Central memory CD8-positive, alpha-beta T cell (primary cell): ENCODE measurements at regions not wholly inside any gene's neighbourhood (a gene's known extent, or its start where the extent isn't known, plus 50 kb on each side); places are given as distances from the start of the nearest gene placed in this dataset.

Source experiments
- ATAC-seq: fragments of 150-1000 bp; cut with Tn5 transposase; replicated peaks from 2 replicates; pipeline ENCODE4 v1.10.0; 2022; ENCODE audit warnings: mild to moderate bottlenecking, moderate FRiP score, moderate number of reproducible peaks; ENCODE audit not compliant: poor library complexity, severe bottlenecking; ENCODE audit errors: extremely low read depth
- DNase-seq, 2 donors: peaks; one replicate each; pipeline ENCODE4 v3.0.0; 2021; ENCODE audit warnings: low spot score in 2 of 2
- H3K27ac Mint-ChIP-seq: one replicate; pipeline ENCODE4 v1.8.0; 2022; ENCODE audit warnings: low read depth, mild to moderate bottlenecking, moderate library complexity, mixed read lengths
- H3K27me3 Mint-ChIP-seq: one replicate; pipeline ENCODE4 v1.8.0; 2022; ENCODE audit warnings: mixed read lengths
- H3K36me3 Mint-ChIP-seq: one replicate; pipeline ENCODE4 v1.8.0; 2022; ENCODE audit warnings: mild to moderate bottlenecking, moderate library complexity, mixed read lengths; ENCODE audit not compliant: insufficient read depth
- H3K4me1 Mint-ChIP-seq: one replicate; pipeline ENCODE4 v1.8.0; 2022; ENCODE audit warnings: mixed read lengths
- H3K4me3 Mint-ChIP-seq: one replicate; pipeline ENCODE4 v1.8.0; 2022; ENCODE audit warnings: mild to moderate bottlenecking, moderate library complexity, mixed read lengths
- H3K9me3 Mint-ChIP-seq: one replicate; pipeline ENCODE4 v1.8.0; 2022; ENCODE audit warnings: mixed read lengths

DNA sequence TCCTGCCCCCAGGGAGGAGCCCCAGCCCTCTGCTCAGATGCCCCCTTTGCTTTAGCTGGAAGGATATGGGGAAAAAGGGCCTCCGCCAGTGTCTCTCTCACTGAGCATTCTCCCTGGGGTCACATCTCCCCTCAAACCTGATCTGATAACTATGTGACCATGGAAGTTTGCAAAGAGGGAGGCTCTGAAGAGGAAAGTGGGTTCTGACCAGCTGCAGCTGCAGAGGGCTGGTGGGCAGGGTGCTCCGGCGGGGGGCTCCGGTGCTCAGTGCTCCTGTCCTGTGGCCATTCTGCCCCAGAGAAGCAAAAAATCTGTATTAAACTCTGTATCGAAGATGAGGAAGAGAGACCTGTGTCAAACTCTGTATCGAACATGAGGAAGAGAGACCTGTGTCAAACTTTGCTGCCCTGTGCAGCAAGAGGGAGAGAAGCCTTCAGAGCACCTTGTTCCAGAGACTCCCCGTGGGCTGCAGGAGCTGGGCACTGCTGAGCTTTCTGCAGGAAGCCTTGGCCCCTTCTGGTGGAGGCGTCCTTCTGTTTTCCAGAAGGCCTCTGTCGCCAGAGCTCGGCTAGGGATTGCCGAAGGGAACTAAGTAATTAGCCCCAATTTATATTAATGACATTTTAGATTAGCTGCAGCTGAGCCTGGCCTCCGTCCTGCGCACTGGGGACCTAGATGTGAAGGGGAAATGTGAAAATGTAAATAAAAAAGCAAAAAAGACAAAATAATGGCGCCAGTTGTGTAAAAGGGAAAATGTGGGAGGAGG lies 186.2 kb upstream of the C1orf174 start:
- DNase-seq (peak in 1 of 2 donors; percentile 0), ATAC-seq (no peak)
- no peaks in the 10 kb centered on the region for H3K9me3 Mint-ChIP-seq
- H3K27me3 Mint-ChIP-seq = peaks cover 52% of the 10 kb centered on the region
- H3K4me3 Mint-ChIP-seq = no peak overlapping the region
- H3K36me3 Mint-ChIP-seq = peaks cover 1% of the 10 kb centered on the region
- H3K27ac Mint-ChIP-seq = no peak overlapping the region
- no peaks in the 10 kb centered on the region for H3K4me1 Mint-ChIP-seq

DNA sequence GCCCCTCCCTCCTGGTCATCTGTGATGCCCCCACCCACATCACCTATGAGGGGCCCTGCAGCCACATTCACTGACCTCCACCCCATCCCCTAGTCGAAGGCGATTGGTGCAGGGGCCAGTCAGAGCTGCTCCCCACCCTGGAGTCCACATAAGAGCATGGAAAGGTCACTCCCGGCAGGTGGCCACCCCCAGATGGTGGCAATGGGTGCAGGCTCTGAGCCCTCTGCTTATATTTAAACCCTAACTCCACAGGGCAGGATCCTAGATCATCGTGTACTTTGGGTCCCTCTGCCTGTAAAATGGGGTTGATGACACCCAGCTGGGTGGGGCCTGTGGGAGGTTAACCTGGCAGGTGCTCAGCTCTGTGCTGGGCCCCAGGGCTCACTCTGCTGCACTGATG lies 186.8 kb upstream of the C1orf174 start:
- Mint-ChIP-seq H3K36me3 (peaks cover 1% of the 10 kb centered on the region), H3K9me3 (peaks cover 5% of the 10 kb centered on the region), H3K27me3 (peaks cover 52% of the 10 kb centered on the region), H3K4me1 (no peaks in the 10 kb centered on the region), H3K4me3 (no peak overlapping the region), H3K27ac (no peak overlapping the region)
- DNase-seq (no peak), ATAC-seq (no peak)

DNA sequence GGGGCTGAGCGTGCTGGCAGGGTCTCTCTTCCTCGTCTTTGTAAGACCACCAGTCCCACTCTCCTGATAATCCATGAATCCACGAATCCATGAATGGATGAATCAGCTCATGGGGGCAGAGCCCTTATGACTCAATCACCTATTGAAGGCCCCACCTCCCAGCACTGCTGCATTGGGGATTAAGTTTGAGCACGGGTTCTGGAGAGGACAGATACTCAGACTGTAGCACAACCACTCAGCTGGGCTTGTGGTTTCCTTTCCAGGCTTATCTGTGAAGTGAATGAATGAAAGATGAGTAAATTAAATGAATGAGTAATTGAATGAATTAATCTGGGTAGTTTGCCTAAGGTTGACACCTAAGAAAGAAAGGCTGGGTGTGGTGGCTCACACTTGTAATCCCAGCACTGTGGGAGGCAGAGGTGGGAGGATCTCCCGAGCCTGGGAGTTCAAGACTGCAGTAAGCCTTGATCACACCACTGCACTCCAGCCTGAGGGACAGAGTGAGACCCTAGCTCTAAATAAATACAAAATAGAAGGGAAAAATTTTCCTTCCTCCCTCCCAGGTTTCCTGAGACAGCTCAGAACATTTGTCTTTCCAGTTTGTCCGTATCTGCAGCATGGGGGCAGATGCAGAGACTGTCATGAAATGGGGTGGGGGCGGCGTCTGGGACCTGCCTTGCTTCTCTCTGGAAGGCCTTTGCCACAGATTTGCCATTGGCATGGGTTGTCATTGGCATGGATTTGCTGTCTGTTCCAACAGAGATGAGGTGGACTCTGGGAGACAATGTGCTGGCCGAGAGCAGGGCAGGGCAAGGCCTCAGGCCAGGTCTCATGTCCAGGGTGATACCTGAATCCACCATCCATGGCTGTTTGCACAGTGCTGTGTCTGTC lies 187.7 kb upstream of the C1orf174 start:
- Mint-ChIP-seq H3K27me3 (peaks cover 52% of the 10 kb centered on the region), H3K27ac (no peak overlapping the region), H3K36me3 (peaks cover 1% of the 10 kb centered on the region), H3K4me3 (no peak overlapping the region), H3K4me1 (no peaks in the 10 kb centered on the region), H3K9me3 (peaks cover 7% of the 10 kb centered on the region)
- ATAC-seq (no peak), DNase-seq (no peak)

DNA sequence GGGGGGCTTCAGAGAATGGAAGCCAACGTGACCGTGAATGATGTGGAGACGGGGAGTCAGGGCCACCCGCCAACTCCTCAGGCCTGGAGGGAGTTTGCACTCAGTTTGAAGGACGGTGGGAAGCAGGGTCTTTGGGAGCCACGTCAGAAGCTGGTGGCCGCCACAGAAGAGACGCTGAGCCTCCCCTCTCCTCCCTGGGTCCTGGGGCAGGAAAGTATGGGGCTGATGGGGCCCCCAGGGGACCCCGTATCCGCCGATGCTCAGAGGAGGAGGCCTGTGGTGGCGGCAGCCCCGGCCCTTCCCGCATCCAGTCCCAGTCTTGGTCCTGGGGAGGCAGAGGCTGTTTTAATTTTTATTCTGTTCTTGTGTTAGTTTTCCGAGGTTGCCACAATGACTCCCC lies 188.6 kb upstream of the C1orf174 start:
- ATAC-seq = no peak
- peaks cover 1% of the 10 kb centered on the region for H3K36me3 Mint-ChIP-seq
- H3K9me3 Mint-ChIP-seq = peaks cover 11% of the 10 kb centered on the region
- no peak for DNase-seq
- peaks cover 52% of the 10 kb centered on the region for H3K27me3 Mint-ChIP-seq
- no peak overlapping the region for H3K27ac Mint-ChIP-seq
- no peaks in the 10 kb centered on the region for H3K4me1 Mint-ChIP-seq
- no peak overlapping the region for H3K4me3 Mint-ChIP-seq

DNA sequence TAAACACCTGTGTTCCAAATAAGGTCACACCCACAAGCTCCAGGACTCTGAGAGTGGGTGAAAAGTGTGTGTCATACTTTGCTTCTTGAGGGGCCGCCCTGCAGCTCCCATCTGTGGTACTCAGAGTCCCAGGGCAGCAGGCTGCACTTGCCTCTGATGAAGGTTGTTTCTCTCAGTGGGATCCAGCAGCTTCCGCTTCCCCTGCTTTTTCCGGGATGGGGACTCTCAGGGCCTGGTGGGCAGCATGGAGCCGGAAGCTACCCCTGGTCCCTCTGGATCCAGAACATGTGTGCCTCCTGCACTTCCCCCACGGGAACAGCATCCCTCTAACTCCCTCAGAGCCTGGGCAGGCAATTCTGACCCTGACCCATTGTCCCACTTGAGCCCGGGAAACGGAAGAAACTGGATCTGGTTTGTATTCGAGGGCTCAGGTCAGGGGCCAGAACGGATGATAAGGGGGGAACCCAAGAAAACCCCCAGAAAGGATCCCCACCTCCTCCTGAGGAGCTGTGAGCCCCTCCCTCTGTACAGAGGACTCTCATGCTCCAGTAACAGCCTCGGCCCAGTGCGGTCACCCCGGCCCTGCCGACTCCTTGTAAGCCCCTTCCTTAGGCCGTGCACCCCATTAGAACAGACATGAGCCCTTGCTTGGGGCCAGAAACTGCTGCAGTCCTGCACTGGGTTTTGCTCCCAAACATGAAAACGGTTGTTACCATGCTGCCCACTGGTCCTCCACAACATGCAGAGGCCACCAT lies 189.5 kb upstream of the C1orf174 start:
- Mint-ChIP-seq H3K4me1 (no peaks in the 10 kb centered on the region), H3K27ac (no peak overlapping the region), H3K9me3 (peaks cover 11% of the 10 kb centered on the region), H3K36me3 (peaks cover 1% of the 10 kb centered on the region), H3K27me3 (peaks cover 48% of the 10 kb centered on the region), H3K4me3 (no peak overlapping the region)
- ATAC-seq = no peak
- no peak for DNase-seq

DNA sequence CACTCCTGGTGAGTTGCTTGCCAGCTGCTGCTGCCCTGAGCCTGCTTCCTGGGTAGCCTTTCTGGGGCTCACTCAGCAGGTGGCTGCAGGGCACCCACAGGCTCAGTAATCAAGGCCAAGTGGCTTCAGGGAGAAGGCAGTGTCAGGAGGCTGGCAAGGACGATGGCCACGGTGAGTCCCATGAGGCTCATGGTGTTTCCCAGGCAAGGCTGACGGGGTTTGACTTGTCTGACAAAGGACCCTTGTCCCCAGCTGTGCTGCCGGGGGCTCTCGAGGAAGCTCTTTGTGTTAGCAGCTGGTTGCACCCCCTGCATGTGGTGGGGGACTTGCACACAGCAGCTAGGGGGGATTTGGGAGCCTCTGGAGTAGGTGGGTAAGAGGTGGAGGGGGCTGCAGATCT lies 190.5 kb upstream of the C1orf174 start:
- Mint-ChIP-seq H3K4me3 (no peak overlapping the region), H3K9me3 (peaks cover 11% of the 10 kb centered on the region), H3K27me3 (peaks cover 43% of the 10 kb centered on the region), H3K4me1 (no peaks in the 10 kb centered on the region), H3K36me3 (peaks cover 1% of the 10 kb centered on the region), H3K27ac (no peak overlapping the region)
- DNase-seq (no peak), ATAC-seq (no peak)

DNA sequence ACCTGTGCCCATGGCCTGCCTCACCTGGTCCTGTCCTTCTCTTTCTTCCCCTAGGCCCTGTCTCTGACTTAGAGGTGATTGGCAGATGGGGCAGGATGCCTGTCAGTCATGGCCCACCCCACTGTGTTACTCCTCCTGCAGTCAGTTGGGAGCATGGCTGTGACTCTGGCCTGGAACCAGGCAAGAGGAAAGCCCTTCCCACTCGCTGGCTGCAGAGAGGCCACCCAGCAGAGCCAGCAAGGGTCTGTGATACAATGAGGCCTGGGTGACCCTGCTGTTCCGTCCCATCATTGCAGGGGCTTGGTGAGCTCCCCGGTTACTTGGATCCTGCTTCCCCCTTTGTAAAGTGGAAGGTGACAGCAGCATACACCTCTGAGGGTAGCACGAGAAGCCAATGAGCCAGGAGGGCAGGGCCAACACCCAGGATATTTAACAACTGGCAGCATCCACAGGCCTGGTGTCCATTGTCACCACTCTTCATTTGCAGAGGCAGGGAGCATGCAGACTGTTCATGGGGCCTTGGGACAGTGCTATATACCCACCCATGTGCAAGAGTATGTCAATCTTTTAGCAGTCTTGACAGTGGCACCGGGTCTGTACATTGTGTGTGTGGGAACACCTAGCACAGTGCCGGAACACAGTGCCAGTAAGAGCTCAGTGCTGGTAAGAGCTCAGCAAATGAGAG lies 191.0 kb upstream of the C1orf174 start:
- Mint-ChIP-seq H3K27ac (no peak overlapping the region), H3K4me3 (no peak overlapping the region), H3K27me3 (peaks cover 39% of the 10 kb centered on the region), H3K36me3 (peaks cover 1% of the 10 kb centered on the region), H3K4me1 (no peaks in the 10 kb centered on the region), H3K9me3 (peaks cover 11% of the 10 kb centered on the region)
- ATAC-seq (no peak), DNase-seq (no peak)

DNA sequence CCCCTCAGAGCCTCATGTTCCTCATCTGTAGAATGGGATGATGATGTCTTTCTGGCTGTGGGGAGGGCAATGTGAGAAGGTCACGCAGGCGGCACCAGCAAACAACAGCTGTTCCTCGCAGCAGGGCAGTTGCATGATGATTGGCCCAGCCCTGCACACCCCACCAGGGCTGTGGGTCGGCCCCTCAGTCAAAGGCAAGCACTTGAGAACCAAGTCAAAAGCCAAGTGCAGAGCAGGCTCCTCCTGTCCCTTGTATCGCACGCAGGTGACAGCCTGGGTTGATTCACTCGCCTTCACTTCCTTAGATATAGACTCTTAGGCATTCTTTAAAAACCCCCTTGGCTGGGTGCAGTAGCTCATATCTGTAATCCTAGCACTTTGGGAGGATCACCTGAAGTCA lies 191.9 kb upstream of the C1orf174 start:
- Mint-ChIP-seq H3K4me1 (no peaks in the 10 kb centered on the region), H3K9me3 (peaks cover 11% of the 10 kb centered on the region), H3K27me3 (peaks cover 31% of the 10 kb centered on the region), H3K27ac (no peak overlapping the region), H3K4me3 (no peak overlapping the region), H3K36me3 (peaks cover 1% of the 10 kb centered on the region)
- no peak for DNase-seq
- no peak for ATAC-seq

DNA sequence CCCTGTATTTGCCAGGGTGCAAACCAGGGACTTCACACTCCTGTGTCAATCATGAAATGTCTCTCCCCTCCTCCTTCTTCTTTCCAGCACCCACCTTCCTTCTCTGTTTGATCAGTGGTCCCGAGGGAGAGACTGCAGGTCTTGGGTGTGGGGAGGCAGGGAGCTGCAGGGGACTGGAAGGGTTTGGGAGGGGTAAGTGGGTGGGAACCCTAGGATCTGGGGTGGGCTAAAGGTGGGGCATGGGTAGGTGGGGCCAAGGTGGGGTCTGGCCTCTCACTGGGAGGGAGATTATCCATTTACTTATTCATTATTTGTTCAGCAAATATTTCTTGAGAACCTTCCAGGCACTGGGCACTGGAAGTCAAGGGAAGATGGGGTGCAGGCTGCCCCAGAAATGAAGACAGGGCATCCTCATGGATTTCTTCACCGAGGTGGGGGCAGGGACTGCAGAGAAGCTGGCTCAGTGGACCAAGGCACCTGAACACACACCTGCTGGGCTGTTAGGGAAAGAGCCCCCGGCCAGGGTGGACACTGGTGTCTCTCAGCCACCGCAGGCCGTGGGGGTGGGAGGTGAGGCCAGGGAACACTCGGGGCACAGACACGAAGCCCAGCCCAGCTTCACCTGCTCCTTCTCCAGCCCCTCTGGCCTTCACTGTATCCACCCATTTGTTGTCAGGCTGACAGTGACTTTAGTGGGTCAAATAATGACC lies 193.9 kb upstream of the C1orf174 start:
- Mint-ChIP-seq H3K27ac (no peak overlapping the region), H3K9me3 (peaks cover 11% of the 10 kb centered on the region), H3K36me3 (no peaks in the 10 kb centered on the region), H3K4me1 (no peaks in the 10 kb centered on the region), H3K4me3 (no peak overlapping the region), H3K27me3 (peaks cover 11% of the 10 kb centered on the region)
- ATAC-seq = no peak
- DNase-seq = no peak

DNA sequence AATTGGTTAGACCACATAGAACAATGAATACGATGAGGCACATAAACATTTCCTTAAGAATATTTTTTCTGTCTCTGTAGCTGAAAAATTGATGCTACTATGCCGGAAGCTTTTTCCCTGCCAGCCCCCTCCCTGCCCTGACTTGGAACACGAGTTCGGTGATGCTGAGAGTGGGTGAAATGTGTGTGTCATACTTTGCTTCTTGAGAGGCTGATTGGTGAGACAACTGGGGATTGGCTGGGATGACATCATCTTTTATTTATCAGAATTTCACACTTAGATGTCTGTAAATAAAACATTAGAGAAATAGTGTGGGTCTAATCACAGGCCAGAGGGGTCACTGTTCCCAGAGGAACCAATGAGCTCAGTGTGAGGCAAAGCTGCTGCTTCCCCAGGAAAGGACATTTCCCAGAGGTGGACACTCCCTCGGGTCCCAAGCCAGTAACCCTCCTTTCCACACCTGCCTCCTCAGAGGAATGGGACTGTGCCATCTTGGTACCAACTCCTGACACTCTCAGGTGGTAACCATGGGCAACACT lies 195.4 kb upstream of the C1orf174 start:
- Mint-ChIP-seq H3K27ac (no peak overlapping the region), H3K4me3 (no peak overlapping the region), H3K36me3 (no peaks in the 10 kb centered on the region), H3K9me3 (peaks cover 11% of the 10 kb centered on the region), H3K4me1 (no peaks in the 10 kb centered on the region), H3K27me3 (peaks cover 3% of the 10 kb centered on the region)
- DNase-seq (no peak), ATAC-seq (no peak)

DNA sequence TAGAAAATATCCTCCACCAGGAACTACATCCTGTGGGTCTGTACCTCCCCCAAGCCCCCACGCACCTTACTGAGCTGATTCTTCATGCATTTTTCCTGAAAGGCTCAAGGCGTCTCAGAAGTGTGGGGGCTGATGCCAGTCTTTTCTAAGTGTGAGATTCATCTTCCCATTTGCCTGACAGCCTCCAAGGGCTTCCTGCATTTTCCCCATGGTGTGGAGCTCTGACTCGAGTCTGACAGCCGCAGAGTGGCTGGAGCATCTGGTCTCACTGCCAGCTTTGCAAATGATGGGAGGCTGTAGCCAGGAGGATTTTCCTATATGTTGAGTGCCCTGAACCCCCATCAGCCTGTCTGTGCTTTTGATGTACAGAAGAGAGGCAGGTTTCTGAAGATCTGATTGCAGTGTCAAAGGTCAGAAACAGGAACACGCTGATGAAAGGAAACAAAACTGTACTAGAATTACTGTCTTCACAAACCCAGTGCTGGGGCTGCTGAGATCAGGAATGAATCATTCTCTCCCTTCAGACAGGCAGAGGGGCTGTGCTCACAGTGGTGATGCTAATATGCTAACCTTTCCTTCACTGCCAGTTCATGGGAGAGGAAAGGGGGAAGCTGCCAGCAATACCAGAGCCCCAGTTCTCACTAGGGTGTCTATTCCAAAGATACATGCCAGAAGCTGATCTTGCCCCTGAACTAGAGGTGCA lies 201.5 kb upstream of the C1orf174 start:
- DNase-seq = no peak
- no peak for ATAC-seq
- H3K4me3 Mint-ChIP-seq = no peak overlapping the region

More for the DNA sequence above, 201.5 kb upstream of the C1orf174 start:
- Mint-ChIP-seq H3K27me3 (peaks cover 28% of the 10 kb centered on the region), H3K9me3 (no peaks in the 10 kb centered on the region), H3K27ac (no peak overlapping the region), H3K4me1 (no peaks in the 10 kb centered on the region), H3K36me3 (no peaks in the 10 kb centered on the region)
